Astrocyte (in vitro differentiated cells and primary cell): ENCODE measurements at regions not wholly inside any gene's neighbourhood (a gene's known extent, or its start where the extent isn't known, plus 50 kb on each side); places are given as distances from the start of the nearest gene placed in this dataset.
A peak's percentile ranks its signal among the peaks of the same experiment; 100 is the strongest.

ENCODE experiments used
- DNase-seq: peaks from one replicate; pipeline ENCODE4 v3.0.0-alpha.2; 2010; ENCODE audit warnings: low read depth
- FAIRE-seq: peaks from 2 replicates; lab custom pipeline; 2011; peaks lifted over from hg19 to GRCh38; lab: Jason Lieb, UNC
- H2AFZ ChIP-seq: 2 replicates; pipeline ENCODE4 v1.6.0; 2012; ENCODE audit warnings: low read depth, low read length, inconsistent platforms
- H3K27ac ChIP-seq: 2 replicates; pipeline ENCODE4 v1.5.1; 2011; ENCODE audit warnings: low read depth, low read length, inconsistent platforms
- H3K27me3 ChIP-seq: 2 replicates; pipeline ENCODE4 v1.6.0; 2011; ENCODE audit warnings: low read length, inconsistent platforms; ENCODE audit not compliant: insufficient read depth
- H3K36me3 ChIP-seq: 2 replicates; pipeline ENCODE4 v1.5.1; 2011; ENCODE audit warnings: low read length, inconsistent platforms; ENCODE audit not compliant: insufficient read depth
- H3K4me1 ChIP-seq: 2 replicates; pipeline ENCODE4 v1.5.1; 2011; ENCODE audit warnings: low read length, inconsistent platforms; ENCODE audit not compliant: insufficient read depth
- H3K4me2 ChIP-seq: 2 replicates; pipeline ENCODE4 v1.6.0; 2012; ENCODE audit warnings: low read length, inconsistent platforms
- H3K4me3 ChIP-seq: 2 replicates; pipeline ENCODE4 v1.5.1; 2011; ENCODE audit warnings: low read depth, mild to moderate bottlenecking, low read length, inconsistent platforms; ENCODE audit not compliant: insufficient read depth
- H3K79me2 ChIP-seq: 2 replicates; pipeline ENCODE4 v1.6.0; 2012; ENCODE audit warnings: mild to moderate bottlenecking, low read length, inconsistent platforms; ENCODE audit not compliant: insufficient read depth
- H3K9ac ChIP-seq: 2 replicates; pipeline ENCODE4 v1.6.0; 2012; ENCODE audit warnings: mild to moderate bottlenecking, low read length, inconsistent platforms
- H3K9me3 ChIP-seq: 2 replicates; pipeline ENCODE4 v1.5.1; 2012; ENCODE audit warnings: low read depth, mild to moderate bottlenecking, low read length, inconsistent platforms; ENCODE audit not compliant: insufficient read depth
- H4K20me1 ChIP-seq: 2 replicates; pipeline ENCODE4 v1.6.0; 2012; ENCODE audit warnings: low read length, inconsistent platforms; ENCODE audit not compliant: insufficient read depth
- H3K27ac Mint-ChIP-seq: one replicate; pipeline ENCODE4 v1.8.0; 2021; ENCODE audit warnings: mild to moderate bottlenecking, mixed read lengths; ENCODE audit not compliant: unreplicated experiment
- H3K27me3 Mint-ChIP-seq: one replicate; pipeline ENCODE4 v1.8.0; 2021; ENCODE audit warnings: low read depth, mixed read lengths; ENCODE audit not compliant: unreplicated experiment
- H3K36me3 Mint-ChIP-seq: one replicate; pipeline ENCODE4 v1.8.0; 2021; ENCODE audit warnings: low read depth, mixed read lengths; ENCODE audit not compliant: unreplicated experiment
- H3K4me1 Mint-ChIP-seq: one replicate; pipeline ENCODE4 v1.8.0; 2021; ENCODE audit warnings: low read depth, mixed read lengths; ENCODE audit not compliant: unreplicated experiment
- H3K4me3 Mint-ChIP-seq: one replicate; pipeline ENCODE4 v1.8.0; 2021; ENCODE audit warnings: mild to moderate bottlenecking, moderate library complexity, mixed read lengths; ENCODE audit not compliant: unreplicated experiment
- H3K9me3 Mint-ChIP-seq: one replicate; pipeline ENCODE4 v1.8.0; 2021; ENCODE audit warnings: mild to moderate bottlenecking, mixed read lengths; ENCODE audit not compliant: unreplicated experiment
- CTCF ChIP-seq: IDR thresholded peaks from 2 replicates; pipeline ENCODE4 v1.5.1; 2011; ENCODE audit warnings: low read depth, mild to moderate bottlenecking, inconsistent platforms, low read length, moderate library complexity; ENCODE audit not compliant: insufficient read depth
- EZH2 ChIP-seq: IDR thresholded peaks from 2 replicates; pipeline ENCODE4 v1.6.1; 2012; ENCODE audit warnings: mild to moderate bottlenecking, low read length, inconsistent platforms; ENCODE audit not compliant: insufficient read depth

GRCh38 chr10:118868589-118868988 lies 113.8 kb upstream of the CACUL1 start:
- Histone ChIP-seq H3K36me3 (no peaks in the 10 kb centered on the region), H3K27ac (no peak overlapping the region), H3K9ac (no peak overlapping the region), H3K4me1 (peaks cover 14% of the 10 kb centered on the region), H3K4me3 (no peak overlapping the region), H3K27me3 (no peaks in the 10 kb centered on the region), H4K20me1 (no peaks in the 10 kb centered on the region), H2AFZ (no peak overlapping the region), H3K4me2 (no peak overlapping the region), H3K9me3 (no peaks in the 10 kb centered on the region), H3K79me2 (no peaks in the 10 kb centered on the region)
- H3K4me3 Mint-ChIP-seq, result no peak overlapping the region
- peaks cover 29% of the 10 kb centered on the region for H3K4me1 Mint-ChIP-seq
- no peaks in the 10 kb centered on the region for H3K36me3 Mint-ChIP-seq
- no peak overlapping the region for H3K27ac Mint-ChIP-seq
- H3K27me3 Mint-ChIP-seq, result no peaks in the 10 kb centered on the region
- no peak for FAIRE-seq
- DNase-seq, result no peak
- TF ChIP-seq EZH2 (no peak), CTCF (no peak)
- peaks cover 5% of the 10 kb centered on the region for H3K9me3 Mint-ChIP-seq

- DNase-seq (peak; percentile 60), FAIRE-seq (no peak)
- Mint-ChIP-seq H3K27ac (peak overlapping the region; percentile 29), H3K9me3 (no peaks in the 10 kb centered on the region), H3K4me3 (peak overlapping the region; percentile 9), H3K27me3 (peaks cover 2% of the 10 kb centered on the region), H3K36me3 (no peaks in the 10 kb centered on the region), H3K4me1 (peaks cover 34% of the 10 kb centered on the region)
- no peaks in the 10 kb centered on the region for H3K27me3 ChIP-seq
- H2AFZ ChIP-seq, result no peak overlapping the region
- H3K27ac ChIP-seq, result no peak overlapping the region
- no peak overlapping the region for H3K9ac ChIP-seq
- no peaks in the 10 kb centered on the region for H3K79me2 ChIP-seq
- peaks cover 16% of the 10 kb centered on the region for H3K4me1 ChIP-seq
- H3K4me3 ChIP-seq, result no peak overlapping the region
- no peak for TF ChIP-seq CTCF
- no peaks in the 10 kb centered on the region for H3K36me3 ChIP-seq
- no peaks in the 10 kb centered on the region for H4K20me1 ChIP-seq
- peak overlapping the region; percentile 68 for H3K4me2 ChIP-seq
- H3K9me3 ChIP-seq, result no peaks in the 10 kb centered on the region
These were observed 115.9 kb upstream of the CACUL1 start for GRCh38 chr10:118870467-118871243.

- Mint-ChIP-seq H3K9me3 (peaks cover 4% of the 10 kb centered on the region), H3K27ac (peak overlapping the region; percentile 77), H3K4me1 (peaks cover 34% of the 10 kb centered on the region), H3K27me3 (peaks cover 2% of the 10 kb centered on the region), H3K36me3 (no peaks in the 10 kb centered on the region), H3K4me3 (no peak overlapping the region)
- Histone ChIP-seq H4K20me1 (no peaks in the 10 kb centered on the region), H3K4me2 (peak overlapping the region; percentile 68), H3K4me1 (peaks cover 16% of the 10 kb centered on the region), H3K4me3 (no peak overlapping the region), H3K79me2 (no peaks in the 10 kb centered on the region), H3K27me3 (no peaks in the 10 kb centered on the region), H2AFZ (no peak overlapping the region), H3K27ac (no peak overlapping the region), H3K36me3 (no peaks in the 10 kb centered on the region), H3K9ac (no peak overlapping the region), H3K9me3 (no peaks in the 10 kb centered on the region)
- no peak for TF ChIP-seq CTCF
- no peak for TF ChIP-seq EZH2
- no peak for FAIRE-seq
- DNase-seq, result no peak
These were observed 116.6 kb upstream of the CACUL1 start for GRCh38 chr10:118871244-118871865.
